ENCODE measurements at regions not wholly inside any gene's neighbourhood (a gene's known extent, or its start where the extent isn't known, plus 50 kb on each side); places are given as distances from the start of the nearest gene placed in this dataset.
A peak's percentile ranks its signal among the peaks of the same experiment; 100 is the strongest.
"Not testable (repeated sequence)": the region's sequence is repeated elsewhere in the genome, so short reads cannot be mapped to it uniquely, and the experiment has no call there.

- no peak for DNase-seq
Measured at GRCh38 chr22:48718818-48719500, 1108.7 kb downstream of the BRD1 start.

GRCh38 chr22:48717883-48718817 lies 1109.5 kb downstream of the BRD1 start:
- DNase-seq, result peak; percentile 10

GRCh38 chr22:48717076-48717810 lies 1110.4 kb downstream of the BRD1 start:
- no peak for DNase-seq

- not testable (repeated sequence) for DNase-seq
Measured at GRCh38 chr22:48716154-48716553, 1111.5 kb downstream of the BRD1 start.

- DNase-seq, result no peak
Measured at GRCh38 chr22:48715511-48715910, 1112.2 kb downstream of the BRD1 start.

GRCh38 chr22:48714231-48714630 lies 1113.4 kb downstream of the BRD1 start:
- DNase-seq, result no peak

- DNase-seq, result no peak
Measured at GRCh38 chr22:48713272-48714205, 1114.1 kb downstream of the BRD1 start.

GRCh38 chr22:48712558-48713271 lies 1115.0 kb downstream of the BRD1 start:
- DNase-seq, result no peak

- DNase-seq, result no peak
Measured at GRCh38 chr22:48711669-48712068, 1116.0 kb downstream of the BRD1 start.

- DNase-seq, result no peak
Measured at GRCh38 chr22:48711031-48711431, 1116.6 kb downstream of the BRD1 start.

- no peak for DNase-seq
Measured at GRCh38 chr22:48710410-48710809, 1117.3 kb downstream of the BRD1 start.

GRCh38 chr22:48709976-48710375 lies 1117.7 kb downstream of the BRD1 start:
- no peak for DNase-seq

GRCh38 chr22:48709453-48709852 lies 1118.2 kb downstream of the BRD1 start:
- no peak for DNase-seq

- no peak for DNase-seq
Measured at GRCh38 chr22:48708558-48709245, 1119.0 kb downstream of the BRD1 start.

- no peak for DNase-seq
Measured at GRCh38 chr22:48707763-48708557, 1119.7 kb downstream of the BRD1 start.

- no peak for DNase-seq
Measured at GRCh38 chr22:48706934-48707762, 1120.5 kb downstream of the BRD1 start.

- DNase-seq, result no peak
Measured at GRCh38 chr22:48705917-48706605, 1121.6 kb downstream of the BRD1 start.

GRCh38 chr22:48705159-48705916 lies 1122.3 kb downstream of the BRD1 start:
- no peak for DNase-seq
